MCF 10A (cell line): ENCODE measurements at regions not wholly inside any gene's neighbourhood (a gene's known extent, or its start where the extent isn't known, plus 50 kb on each side); places are given as distances from the start of the nearest gene placed in this dataset.

Experiments
- BruUV-seq: library from RNA; stranded (reverse); fragments of 400-500 nt; replicated peaks from 2 replicates; lab custom pipeline; 2021; lab: Mats Ljungman, UMichigan
- CTCF ChIA-PET: fragments of 300-600 bp; sonication (Branson Sonifier 250); formaldehyde crosslinking; extraction: SDS; loops from one replicate; lab custom pipeline; 2021; ENCODE audit warnings: antibody characterized with exemption, inconsistent platforms; lab: Yijun Ruan, JAX
- POLR2A ChIA-PET: fragments of 300-600, 350-650 bp; sonication (Branson Sonifier 250); formaldehyde crosslinking; extraction: SDS; loops from one replicate; lab custom pipeline; 2020; ENCODE audit warnings: antibody characterized with exemption, inconsistent platforms; lab: Yijun Ruan, JAX
- DNase-seq: peaks from one replicate; pipeline ENCODE4 v3.0.0-alpha.2; 2018; ENCODE audit not compliant: unreplicated experiment
- H3K27ac Mint-ChIP-seq: one replicate; pipeline ENCODE4 v1.8.0; 2022; ENCODE audit warnings: mild to moderate bottlenecking, low read depth, mixed read lengths; ENCODE audit not compliant: unreplicated experiment
- H3K27me3 Mint-ChIP-seq: one replicate; pipeline ENCODE4 v1.8.0; 2022; ENCODE audit warnings: mixed read lengths; ENCODE audit not compliant: insufficient read depth, unreplicated experiment
- H3K36me3 Mint-ChIP-seq: one replicate; pipeline ENCODE4 v1.8.0; 2022; ENCODE audit warnings: mild to moderate bottlenecking, moderate library complexity, mixed read lengths; ENCODE audit not compliant: insufficient read depth, unreplicated experiment
- H3K4me1 Mint-ChIP-seq: one replicate; pipeline ENCODE4 v1.8.0; 2022; ENCODE audit warnings: mixed read lengths; ENCODE audit not compliant: insufficient read depth, unreplicated experiment
- H3K4me3 Mint-ChIP-seq: one replicate; pipeline ENCODE4 v1.8.0; 2022; ENCODE audit warnings: mild to moderate bottlenecking, moderate library complexity, mixed read lengths; ENCODE audit not compliant: unreplicated experiment
- H3K9me3 Mint-ChIP-seq: one replicate; pipeline ENCODE4 v1.8.0; 2022; ENCODE audit warnings: mixed read lengths; ENCODE audit not compliant: unreplicated experiment
- intact Hi-C: fragments of 100-400 bp; cut with micrococcal nuclease; formaldehyde crosslinking; loops from 2 replicates; pipeline ENCODE4 v1.14.1; 2022
- TF ChIP-seq, protein P1 (sequence below): fragments of 200-600 bp; IDR thresholded peaks from one replicate; pipeline ENCODE4 v1.8.0; 2022; ENCODE audit warnings: antibody characterized with exemption, mild to moderate bottlenecking; ENCODE audit not compliant: unreplicated experiment

DNA sequence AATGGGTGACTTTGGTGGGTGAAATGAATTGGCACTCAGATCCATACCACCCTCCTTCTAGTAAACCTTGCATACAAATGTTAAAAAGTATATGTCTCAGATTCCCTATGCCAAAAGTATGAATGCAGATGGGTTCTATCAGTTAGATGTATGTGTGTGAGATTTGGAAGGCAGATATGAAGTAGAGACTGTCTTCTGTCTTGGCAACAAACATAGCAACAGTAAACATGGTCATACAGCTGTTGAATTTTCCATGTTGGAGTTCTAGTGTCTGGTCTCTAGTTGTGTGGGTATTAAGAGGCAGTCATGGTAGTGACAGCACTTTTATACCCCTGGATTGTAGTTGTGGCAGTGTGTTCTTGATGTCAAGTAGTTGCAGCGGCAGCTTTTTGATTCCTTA, 125.6 kb upstream of the PITX1 start:
- ChIA-PET POLR2A (interaction anchor here (1.5 to 2.4 kb wide), 2 partner anchors 19 to 31 kb away, joined by 3 to 8 read pairs; no protein-coding TSS in a partner anchor), CTCF (interaction anchor here (2.0 kb wide), 1 partner anchor 32 kb away, joined by 7 read pairs; no protein-coding TSS in a partner anchor)
- Mint-ChIP-seq H3K27ac (no peak overlapping the region), H3K36me3 (peaks cover 9% of the 10 kb centered on the region), H3K27me3 (no peaks in the 10 kb centered on the region), H3K4me3 (no peak overlapping the region), H3K4me1 (peaks cover 21% of the 10 kb centered on the region), H3K9me3 (peaks cover 22% of the 10 kb centered on the region)
- BruUV-seq: no TSS peak
- TF ChIP-seq, protein P1, sequence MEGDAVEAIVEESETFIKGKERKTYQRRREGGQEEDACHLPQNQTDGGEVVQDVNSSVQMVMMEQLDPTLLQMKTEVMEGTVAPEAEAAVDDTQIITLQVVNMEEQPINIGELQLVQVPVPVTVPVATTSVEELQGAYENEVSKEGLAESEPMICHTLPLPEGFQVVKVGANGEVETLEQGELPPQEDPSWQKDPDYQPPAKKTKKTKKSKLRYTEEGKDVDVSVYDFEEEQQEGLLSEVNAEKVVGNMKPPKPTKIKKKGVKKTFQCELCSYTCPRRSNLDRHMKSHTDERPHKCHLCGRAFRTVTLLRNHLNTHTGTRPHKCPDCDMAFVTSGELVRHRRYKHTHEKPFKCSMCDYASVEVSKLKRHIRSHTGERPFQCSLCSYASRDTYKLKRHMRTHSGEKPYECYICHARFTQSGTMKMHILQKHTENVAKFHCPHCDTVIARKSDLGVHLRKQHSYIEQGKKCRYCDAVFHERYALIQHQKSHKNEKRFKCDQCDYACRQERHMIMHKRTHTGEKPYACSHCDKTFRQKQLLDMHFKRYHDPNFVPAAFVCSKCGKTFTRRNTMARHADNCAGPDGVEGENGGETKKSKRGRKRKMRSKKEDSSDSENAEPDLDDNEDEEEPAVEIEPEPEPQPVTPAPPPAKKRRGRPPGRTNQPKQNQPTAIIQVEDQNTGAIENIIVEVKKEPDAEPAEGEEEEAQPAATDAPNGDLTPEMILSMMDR: no peak
- intact Hi-C loops: no loop called here
- DNase-seq: no peak

DNA sequence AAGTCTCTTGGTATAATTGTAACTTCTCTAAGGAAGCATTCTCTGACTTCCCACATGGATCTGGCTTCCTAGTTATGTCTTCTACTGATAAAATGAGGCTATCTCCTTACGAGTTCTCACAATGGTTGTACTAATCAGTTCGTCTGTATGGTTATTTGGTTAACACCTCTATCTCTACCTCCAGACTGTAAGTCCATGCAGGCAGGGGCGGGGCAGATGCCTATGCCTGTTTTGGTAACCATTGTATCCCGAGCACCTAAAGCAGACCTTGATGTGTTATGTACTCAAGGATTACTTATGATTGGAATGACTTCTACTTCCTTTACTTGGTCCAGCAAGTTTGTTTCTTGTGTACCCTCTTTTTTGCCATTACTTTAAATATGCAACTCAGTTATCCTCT, 125.0 kb upstream of the PITX1 start:
- H3K36me3 Mint-ChIP-seq: peaks cover 9% of the 10 kb centered on the region
- no peak overlapping the region for H3K4me3 Mint-ChIP-seq
- intact Hi-C loops: no loop called here
- no peak overlapping the region for H3K27ac Mint-ChIP-seq
- no TSS peak for BruUV-seq
- no peaks in the 10 kb centered on the region for H3K27me3 Mint-ChIP-seq
- TF ChIP-seq, protein P1: no peak
- peaks cover 28% of the 10 kb centered on the region for H3K4me1 Mint-ChIP-seq
- no peak for DNase-seq
- ChIA-PET CTCF (interaction anchor here (2.0 kb wide), 1 partner anchor 32 kb away, joined by 7 read pairs; no protein-coding TSS in a partner anchor), POLR2A (interaction anchor here (1.1 to 2.4 kb wide), 4 partner anchors 15 to 31 kb away, joined by 3 to 8 read pairs (median 4); no protein-coding TSS in a partner anchor)
- H3K9me3 Mint-ChIP-seq: peaks cover 22% of the 10 kb centered on the region

DNA sequence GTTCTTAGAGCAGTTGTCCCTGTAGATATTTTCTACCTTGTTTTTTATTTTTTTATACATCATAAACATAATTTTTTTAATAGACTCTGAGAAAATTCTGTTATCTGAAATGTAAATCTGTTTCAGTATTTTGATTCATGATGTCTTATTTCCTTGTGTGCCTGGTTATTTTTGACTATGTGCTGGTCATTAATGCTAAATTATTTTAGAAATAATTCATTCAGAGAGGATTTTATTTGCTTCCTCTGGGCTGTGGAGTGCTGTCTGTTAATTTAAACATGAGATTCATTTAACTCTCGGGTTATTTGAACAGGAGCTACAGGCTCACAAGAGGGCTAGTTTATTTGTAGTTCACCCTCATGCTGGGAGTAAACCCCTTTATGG, 124.3 kb upstream of the PITX1 start:
- Mint-ChIP-seq H3K27ac (no peak overlapping the region), H3K4me3 (no peak overlapping the region), H3K4me1 (peaks cover 34% of the 10 kb centered on the region), H3K27me3 (no peaks in the 10 kb centered on the region), H3K36me3 (peaks cover 9% of the 10 kb centered on the region), H3K9me3 (peaks cover 22% of the 10 kb centered on the region)
- no TSS peak for BruUV-seq
- ChIA-PET CTCF (interaction anchor here (1.1 to 1.8 kb wide), 3 partner anchors 17 to 123 kb away, joined by 3 to 6 read pairs (median 4); no protein-coding TSS in a partner anchor), POLR2A (interaction anchor here (1.1 to 2.4 kb wide), 3 partner anchors 16 to 30 kb away, joined by 3 to 8 read pairs (median 4); no protein-coding TSS in a partner anchor)
- no peak for DNase-seq
- TF ChIP-seq, protein P1: no peak
- intact Hi-C loops: no loop called here

DNA sequence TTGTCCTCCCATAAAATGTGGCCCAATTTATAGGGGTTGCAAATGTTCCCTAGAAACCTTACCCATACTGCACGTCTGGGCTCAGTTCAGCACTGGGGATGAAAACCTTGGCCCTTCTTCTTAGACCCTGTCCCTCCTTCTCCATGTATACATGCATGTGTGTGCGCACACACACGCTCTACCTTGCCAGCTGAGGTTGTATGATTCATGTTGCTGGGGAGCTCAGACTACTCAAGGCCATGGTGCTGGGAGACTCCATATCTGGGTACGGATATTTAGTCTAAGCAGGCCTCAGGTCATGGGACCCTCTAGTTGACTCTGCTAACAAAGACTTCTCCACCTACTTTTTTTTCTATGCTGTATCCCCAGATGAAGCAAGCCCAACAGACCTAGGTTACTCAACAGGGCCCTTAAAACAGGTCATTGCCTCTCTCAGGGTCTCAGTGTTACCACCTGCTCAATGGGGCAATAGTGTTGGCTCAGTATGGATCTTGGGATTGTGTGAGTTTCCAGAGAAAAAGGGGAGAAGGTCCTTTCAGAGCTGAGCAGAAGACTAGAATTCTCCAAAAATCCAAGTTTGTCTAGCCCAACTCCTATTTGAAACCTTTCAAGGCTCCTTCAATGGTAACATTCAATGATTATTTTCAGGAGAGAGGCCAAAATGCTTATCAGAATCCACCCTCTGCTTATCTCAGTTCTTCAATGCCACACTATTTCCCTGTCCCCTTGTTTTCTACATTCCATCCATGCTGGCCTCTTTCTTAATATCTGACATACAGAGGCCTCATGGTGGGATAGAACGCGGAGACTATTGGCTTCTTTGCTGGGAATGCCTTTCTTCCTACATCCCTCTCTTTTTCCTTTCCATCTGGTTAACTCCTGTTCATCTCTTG, 123.6 kb upstream of the PITX1 start:
- no peak for DNase-seq
- H3K36me3 Mint-ChIP-seq: peaks cover 9% of the 10 kb centered on the region
- no peaks in the 10 kb centered on the region for H3K27me3 Mint-ChIP-seq
- ChIA-PET POLR2A (interaction anchor here (0.8 to 5.4 kb wide), 9 partner anchors 10 to 124 kb away, joined by 3 to 90 read pairs (median 5); no protein-coding TSS in a partner anchor), CTCF (interaction anchor here (0.6 to 1.8 kb wide), 8 partner anchors 10 to 174 kb away, joined by 3 to 7 read pairs (median 3); no protein-coding TSS in a partner anchor)
- peaks cover 22% of the 10 kb centered on the region for H3K9me3 Mint-ChIP-seq
- peaks cover 34% of the 10 kb centered on the region for H3K4me1 Mint-ChIP-seq
- no peak overlapping the region for H3K4me3 Mint-ChIP-seq
- peak overlapping the region; percentile 35 for H3K27ac Mint-ChIP-seq
- TF ChIP-seq, protein P1: no peak
- intact Hi-C loops: no loop called here
- BruUV-seq: no TSS peak
